ENCODE measurements at regions not wholly inside any gene's neighbourhood (a gene's known extent, or its start where the extent isn't known, plus 50 kb on each side); places are given as distances from the start of the nearest gene placed in this dataset.

GRCh38 chr11:57094181-57094935 lies 87.4 kb upstream of the LRRC55 start:
- intact Hi-C loops (cut with DNase I): no loop called here
- Histone ChIP-seq H3K27me3 (no peaks in the 10 kb centered on the region), H3K4me1 (replicated peaks in 1 of 2) (no peaks in the 10 kb centered on the region), H3K36me3 (replicated peaks in 1 of 2) (no peaks in the 10 kb centered on the region), H3K9me3 (replicated peaks in 1 of 3) (no peaks in the 10 kb centered on the region), H3K27ac (no peak overlapping the region), H3K4me3 (no peak overlapping the region)
- TF ChIP-seq POLR2A (IDR thresholded peaks at IDR 0.05) (no peak), CTCF (IDR thresholded peaks at IDR 0.05) (no peak)
- 50 to 73% (median 69%) methylated on average over 1 of the region's 1 CpG for WGBS, 4 donors
- no peak for DNase-seq

GRCh38 chr11:57095417-57095816 lies 86.3 kb upstream of the LRRC55 start:
- no peaks in the 10 kb centered on the region for H3K27me3 ChIP-seq
- intact Hi-C loops (cut with DNase I): no loop called here
- 72 to 76% (median 73%) methylated on average over 3 of the region's 3 CpGs for WGBS, 4 donors
- no peaks in the 10 kb centered on the region for H3K36me3 ChIP-seq (replicated peaks in 1 of 2)
- no peaks in the 10 kb centered on the region for H3K4me1 ChIP-seq (replicated peaks in 1 of 2)
- no peak for TF ChIP-seq POLR2A (IDR thresholded peaks at IDR 0.05)
- TF ChIP-seq CTCF (IDR thresholded peaks at IDR 0.05): no peak
- no peaks in the 10 kb centered on the region for H3K9me3 ChIP-seq (replicated peaks in 1 of 3)
- H3K4me3 ChIP-seq: no peak overlapping the region
- H3K27ac ChIP-seq: no peak overlapping the region
- DNase-seq: no peak

- Histone ChIP-seq H3K4me1 (replicated peaks in 1 of 2) (no peaks in the 10 kb centered on the region), H3K36me3 (replicated peaks in 1 of 2) (no peaks in the 10 kb centered on the region), H3K27ac (no peak overlapping the region), H3K27me3 (no peaks in the 10 kb centered on the region), H3K4me3 (no peak overlapping the region), H3K9me3 (replicated peaks in 1 of 3) (no peaks in the 10 kb centered on the region)
- intact Hi-C loops (cut with DNase I): no loop called here
- no peak for TF ChIP-seq POLR2A (IDR thresholded peaks at IDR 0.05)
- TF ChIP-seq CTCF (IDR thresholded peaks at IDR 0.05): no peak
- 64 to 73% (median 71%) methylated on average over 3 of the region's 3 CpGs for WGBS, 4 donors
- no peak for DNase-seq
Measured at GRCh38 chr11:57095896-57096295, 85.9 kb upstream of the LRRC55 start.

GRCh38 chr11:57097149-57097548 lies 84.6 kb upstream of the LRRC55 start:
- Histone ChIP-seq H3K4me3 (no peak overlapping the region), H3K9me3 (replicated peaks in 1 of 3) (no peaks in the 10 kb centered on the region), H3K27me3 (no peaks in the 10 kb centered on the region), H3K4me1 (replicated peaks in 1 of 2) (no peaks in the 10 kb centered on the region), H3K36me3 (replicated peaks in 1 of 2) (no peaks in the 10 kb centered on the region), H3K27ac (no peak overlapping the region)
- DNase-seq: no peak
- 76 to 92% (median 79%) methylated on average over 2 of the region's 2 CpGs for WGBS, 4 donors
- TF ChIP-seq POLR2A (IDR thresholded peaks at IDR 0.05) (no peak), CTCF (IDR thresholded peaks at IDR 0.05) (no peak)
- intact Hi-C loops (cut with DNase I): no loop called here
